ENCODE measurements at regions not wholly inside any gene's neighbourhood (a gene's known extent, or its start where the extent isn't known, plus 50 kb on each side); places are given as distances from the start of the nearest gene placed in this dataset.

GRCh38 chr14:44830371-44830770 lies 131.4 kb downstream of the KLHL28 start:
- TF ChIP-seq CTCF (IDR thresholded peaks at IDR 0.05) = no peak
- no peak for TF ChIP-seq POLR2AphosphoS5 (IDR thresholded peaks at IDR 0.05)

Data from transverse colon (tissue), 4 donors.